ENCODE measurements at regions not wholly inside any gene's neighbourhood (a gene's known extent, or its start where the extent isn't known, plus 50 kb on each side); places are given as distances from the start of the nearest gene placed in this dataset.
"Not testable (repeated sequence)": the region's sequence is repeated elsewhere in the genome, so short reads cannot be mapped to it uniquely, and the experiment has no call there.

GRCh38 chr15:69926006-69926405 is 171.7 kb downstream of the TLE3 start:
- Mint-ChIP-seq H3K27me3 (ENCODE audit: insufficient read depth) (peaks cover 5% of the 10 kb centered on the region), H3K27ac (no peak overlapping the region), H3K36me3 (ENCODE audit: low read depth) (peaks cover 4% of the 10 kb centered on the region), H3K4me1 (no peaks in the 10 kb centered on the region), H3K9me3 (peaks cover 44% of the 10 kb centered on the region), H3K4me3 (no peak overlapping the region)
- H3K9me3 ChIP-seq (ENCODE audit: control insufficient read depth, low read length) = peaks cover 37% of the 10 kb centered on the region
- no peak overlapping the region for H3K4me3 ChIP-seq (ENCODE audit: low read length)
- no peaks in the 10 kb centered on the region for H3K27me3 ChIP-seq (ENCODE audit: control insufficient read depth, insufficient read depth, low read length, poor library complexity, severe bottlenecking)
- no peak for TF ChIP-seq CTCF (conservative IDR thresholded peaks at IDR 0.05)
- 92% methylated on average over 1 of the region's 1 CpG; no CpG with 5 or more reads in 1 of the 2 experiments for WGBS, 2 experiments (ENCODE audit: insufficient coverage in 1 of 2, insufficient read length in 1 of 2)
- H3K27ac ChIP-seq (ENCODE audit: low read depth, low read length) = no peak overlapping the region
- H3K9ac ChIP-seq (ENCODE audit: extremely low read depth, low read length, poor library complexity, severe bottlenecking) = no peak overlapping the region
- no peaks in the 10 kb centered on the region for H3K4me1 ChIP-seq (ENCODE audit: control insufficient read depth, insufficient read depth, low read length)
- no peak for DNase-seq
- H3K36me3 ChIP-seq (ENCODE audit: control insufficient read depth, insufficient read depth, low read length) = no peaks in the 10 kb centered on the region

GRCh38 chr15:69926721-69927120 is 171.0 kb downstream of the TLE3 start:
- Mint-ChIP-seq H3K27ac (no peak overlapping the region), H3K4me1 (no peaks in the 10 kb centered on the region), H3K4me3 (no peak overlapping the region), H3K9me3 (peaks cover 44% of the 10 kb centered on the region), H3K36me3 (ENCODE audit: low read depth) (peaks cover 4% of the 10 kb centered on the region), H3K27me3 (ENCODE audit: insufficient read depth) (peaks cover 2% of the 10 kb centered on the region)
- WGBS, 2 experiments (ENCODE audit: insufficient coverage in 1 of 2, insufficient read length in 1 of 2) = 50% methylated on average over 1 of the region's 1 CpG; no CpG with 5 or more reads in 1 of the 2 experiments
- Histone ChIP-seq H3K36me3 (ENCODE audit: control insufficient read depth, insufficient read depth, low read length) (no peaks in the 10 kb centered on the region), H3K4me1 (ENCODE audit: control insufficient read depth, insufficient read depth, low read length) (no peaks in the 10 kb centered on the region), H3K4me3 (ENCODE audit: low read length) (peak overlapping the region; percentile 24), H3K27ac (ENCODE audit: low read depth, low read length) (peak overlapping the region; percentile 36), H3K27me3 (ENCODE audit: control insufficient read depth, insufficient read depth, low read length, poor library complexity, severe bottlenecking) (no peaks in the 10 kb centered on the region), H3K9me3 (ENCODE audit: control insufficient read depth, low read length) (peaks cover 35% of the 10 kb centered on the region), H3K9ac (ENCODE audit: extremely low read depth, low read length, poor library complexity, severe bottlenecking) (peak overlapping the region; percentile 6)
- DNase-seq = no peak
- TF ChIP-seq CTCF (conservative IDR thresholded peaks at IDR 0.05) = no peak

GRCh38 chr15:69928890-69929289 is 168.8 kb downstream of the TLE3 start:
- H3K4me1 Mint-ChIP-seq; H3K9ac ChIP-seq (ENCODE audit: extremely low read depth, low read length, poor library complexity, severe bottlenecking); H3K27ac Mint-ChIP-seq; H3K4me3 ChIP-seq (ENCODE audit: low read length); H3K36me3 Mint-ChIP-seq (ENCODE audit: low read depth); H3K36me3 ChIP-seq (ENCODE audit: control insufficient read depth, insufficient read depth, low read length); H3K4me1 ChIP-seq (ENCODE audit: control insufficient read depth, insufficient read depth, low read length); DNase-seq; H3K27me3 ChIP-seq (ENCODE audit: control insufficient read depth, insufficient read depth, low read length, poor library complexity, severe bottlenecking); H3K4me3 Mint-ChIP-seq; H3K27ac ChIP-seq (ENCODE audit: low read depth, low read length): not testable (repeated sequence)
- H3K9me3 ChIP-seq (ENCODE audit: control insufficient read depth, low read length) = peaks cover 24% of the 10 kb centered on the region
- Mint-ChIP-seq H3K9me3 (peaks cover 42% of the 10 kb centered on the region), H3K27me3 (ENCODE audit: insufficient read depth) (peaks cover 11% of the 10 kb centered on the region)
- 91 to 100% methylated on average over 1 to 2 of the region's 2 CpGs for WGBS, 2 experiments (ENCODE audit: insufficient coverage in 1 of 2, insufficient read length in 1 of 2)

All from endodermal cell (in vitro differentiated cells).